LNCaP clone FGC (cell line): ENCODE measurements at regions not wholly inside any gene's neighbourhood (a gene's known extent, or its start where the extent isn't known, plus 50 kb on each side); places are given as distances from the start of the nearest gene placed in this dataset.

Experiments
- DNase-seq: peaks from one replicate; pipeline ENCODE4 v3.0.0-alpha.2; 2011; ENCODE audit warnings: low read depth
- H3K4me3 ChIP-seq: 2 replicates; pipeline ENCODE4 v1.5.1; 2011; ENCODE audit warnings: mild to moderate bottlenecking, low read depth, low read length, control low read depth
- CTCF ChIP-seq: IDR thresholded peaks from 2 replicates; pipeline ENCODE4 v1.5.1; 2012; ENCODE audit warnings: mild to moderate bottlenecking; ENCODE audit not compliant: control insufficient read depth, insufficient read depth; ENCODE audit errors: extremely low read depth

DNA sequence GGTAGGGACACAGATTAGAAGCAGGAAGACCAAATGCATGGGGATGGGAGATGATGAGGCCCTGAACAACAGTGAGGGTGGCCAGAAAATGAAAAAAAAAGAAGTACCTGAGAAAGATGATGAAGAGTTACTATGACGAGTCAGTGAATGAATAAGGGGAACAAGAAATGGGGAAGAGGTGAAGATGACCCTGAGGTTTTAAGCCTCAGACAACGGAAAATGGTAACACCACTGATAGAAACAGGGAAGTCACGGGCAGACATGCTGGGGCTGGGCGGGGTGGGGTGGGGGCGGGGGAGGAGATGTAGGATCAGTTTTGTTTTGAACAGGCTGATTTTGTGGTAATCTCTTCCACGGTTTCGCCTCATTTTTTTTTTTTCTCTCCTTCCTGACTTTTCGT, 205.1 kb upstream of the CADM1 start:
- no peak for DNase-seq
- TF ChIP-seq CTCF = no peak
- H3K4me3 ChIP-seq = no peak overlapping the region

- H3K4me3 ChIP-seq = no peak overlapping the region
- TF ChIP-seq CTCF = no peak
- DNase-seq = no peak
These were observed 203.1 kb upstream of the CADM1 start for GRCh38 chr11:115707180-115707905.

GRCh38 chr11:115706626-115707135, 202.5 kb upstream of the CADM1 start:
- H3K4me3 ChIP-seq = no peak overlapping the region
- no peak for DNase-seq
- no peak for TF ChIP-seq CTCF

- no peak for TF ChIP-seq CTCF
- DNase-seq = no peak
- no peak overlapping the region for H3K4me3 ChIP-seq
These were observed 201.0 kb upstream of the CADM1 start for GRCh38 chr11:115705200-115705599.

- no peak overlapping the region for H3K4me3 ChIP-seq
- no peak for TF ChIP-seq CTCF
- DNase-seq = no peak
These were observed 197.0 kb upstream of the CADM1 start for GRCh38 chr11:115700981-115701875.

DNA sequence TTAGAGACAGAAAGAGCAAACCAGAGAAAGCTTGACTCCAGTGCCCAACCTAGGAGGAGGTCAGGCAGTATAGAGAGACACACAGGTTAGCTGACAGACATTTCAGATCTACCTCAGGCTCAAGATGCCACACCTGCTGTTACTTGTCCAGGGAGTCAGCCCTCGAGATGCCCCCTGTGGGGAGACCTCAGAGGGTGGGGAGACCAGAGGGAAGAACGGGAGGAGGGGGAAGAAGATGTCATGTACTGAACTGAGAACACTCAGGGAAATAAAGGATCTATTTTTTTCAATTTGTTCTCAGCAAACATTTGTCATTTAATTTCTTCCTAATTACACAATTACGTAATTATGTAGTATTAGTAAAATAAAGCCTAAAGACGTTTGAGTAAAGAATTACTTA, 196.3 kb upstream of the CADM1 start:
- no peak for TF ChIP-seq CTCF
- DNase-seq = no peak
- H3K4me3 ChIP-seq = no peak overlapping the region
